Transverse colon (tissue), 4 donors: ENCODE measurements at regions not wholly inside any gene's neighbourhood (a gene's known extent, or its start where the extent isn't known, plus 50 kb on each side); places are given as distances from the start of the nearest gene placed in this dataset.

Experiments used
- CTCF ChIP-seq, 5 experiments: fragments of 200-600 bp in 3 of 5; fragments of 450-650 bp in 2 of 5; sonication (generic) in 3 of 5; IDR thresholded peaks; 1 replicate in 2 of 5; 2 replicates in 3 of 5; pipeline ENCODE4 v1.5.1; 2016 to 2017; ENCODE audit warnings: antibody characterized with exemption in 5 of 5, inconsistent platforms in 3 of 5, mild to moderate bottlenecking in 2 of 5, moderate library complexity in 1 of 5
- POLR2A ChIP-seq: fragments of 450-650 bp; IDR thresholded peaks from one replicate; pipeline ENCODE4 v1.6.1; 2016; ENCODE audit warnings: antibody characterized with exemption, mild to moderate bottlenecking, moderate library complexity
- POLR2AphosphoS5 ChIP-seq, 3 donors: sonication (generic); formaldehyde crosslinking; IDR thresholded peaks; one replicate each; pipeline ENCODE4 v1.6.1; 2016; ENCODE audit warnings: antibody characterized with exemption in 3 of 3

GRCh38 chr6:158914923-158915322 is 85.1 kb downstream of the RSPH3 start:
- TF ChIP-seq POLR2AphosphoS5 (IDR thresholded peaks at IDR 0.05) (no peak), CTCF (IDR thresholded peaks at IDR 0.05) (no peak), POLR2A (no peak)
